Cerebellar nuclear complex (tissue), 1 donor: ENCODE measurements at regions not wholly inside any gene's neighbourhood (a gene's known extent, or its start where the extent isn't known, plus 50 kb on each side); places are given as distances from the start of the nearest gene placed in this dataset.

ENCODE experiments used
- DNase-seq, 2 experiments: peaks; one replicate each; lab custom pipeline; 2025; lab: John Stamatoyannopoulos, UW

GRCh38 chr4:59068722-59069418 is 1958.7 kb upstream of the IGFBP7 start:
- no peak for DNase-seq

GRCh38 chr4:59086410-59086809 is 1976.2 kb upstream of the IGFBP7 start:
- no peak for DNase-seq

DNA sequence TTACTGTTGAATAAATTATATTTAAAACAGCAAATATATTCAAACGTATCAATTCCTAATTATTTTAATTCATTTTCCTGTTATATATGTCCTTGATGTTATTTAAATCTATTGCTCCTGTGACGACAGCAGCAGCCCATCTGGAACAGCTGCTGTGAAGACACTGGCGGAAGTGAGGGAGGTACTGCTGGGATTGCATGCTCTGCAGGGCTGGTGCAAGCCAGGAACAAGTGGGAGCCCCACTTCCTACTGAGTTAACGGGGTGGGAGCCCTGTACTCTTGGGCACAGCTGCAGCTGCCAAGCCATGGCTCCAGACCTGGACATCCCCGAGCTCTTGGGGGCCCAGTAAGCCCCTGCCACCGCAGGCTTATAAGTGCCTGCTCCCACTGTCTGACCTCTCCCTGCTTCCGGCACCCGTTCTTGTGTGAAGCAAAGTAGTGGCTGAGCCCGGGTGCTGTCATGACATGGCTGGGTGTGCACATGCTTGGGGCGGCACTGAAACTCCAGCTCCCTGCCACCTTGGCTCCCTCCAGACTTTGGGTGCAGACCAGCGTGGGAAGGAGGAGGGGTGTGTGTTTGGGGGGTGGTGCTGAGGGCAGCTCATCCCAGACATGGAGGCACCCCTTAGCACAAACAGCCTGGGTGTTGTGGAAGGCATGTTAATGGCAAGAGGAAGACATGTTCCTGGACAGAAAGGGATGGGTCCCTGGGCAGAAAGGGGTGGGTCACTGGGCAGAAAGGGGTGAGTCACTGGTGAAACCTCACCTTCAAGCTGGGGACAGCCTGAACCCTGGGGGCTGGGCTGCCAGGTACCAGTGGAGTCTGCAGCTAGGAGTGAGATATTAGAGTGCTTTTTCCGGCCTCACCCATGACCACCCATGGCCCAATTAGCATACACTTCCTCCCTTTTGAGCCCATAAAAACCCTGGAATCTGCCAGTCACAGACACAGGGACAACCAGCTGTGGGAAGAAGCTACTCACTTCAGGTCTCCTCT is 1981.3 kb upstream of the IGFBP7 start:
- no peak for DNase-seq

- DNase-seq = no peak
Measured at GRCh38 chr4:59094505-59094904, 1984.3 kb upstream of the IGFBP7 start.

DNA sequence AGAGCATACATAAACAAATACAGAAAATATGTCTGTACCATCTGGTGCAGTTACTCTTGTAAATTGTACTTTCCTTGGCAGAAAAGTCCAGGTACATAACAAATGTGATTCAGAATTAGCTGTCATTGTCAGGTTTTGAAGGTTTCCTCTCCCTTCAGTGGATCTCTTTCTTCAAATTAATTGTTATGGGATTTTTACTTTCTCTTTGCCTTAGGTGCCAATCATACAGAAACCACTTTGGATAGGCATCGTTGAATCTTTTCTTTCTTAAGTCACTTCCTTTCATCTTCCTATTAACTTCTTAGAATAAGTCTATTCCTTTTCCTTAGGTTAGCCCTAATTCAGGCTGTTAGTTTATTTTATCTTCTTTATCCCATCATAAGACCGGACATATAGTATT is 1992.1 kb upstream of the IGFBP7 start:
- DNase-seq = no peak

DNA sequence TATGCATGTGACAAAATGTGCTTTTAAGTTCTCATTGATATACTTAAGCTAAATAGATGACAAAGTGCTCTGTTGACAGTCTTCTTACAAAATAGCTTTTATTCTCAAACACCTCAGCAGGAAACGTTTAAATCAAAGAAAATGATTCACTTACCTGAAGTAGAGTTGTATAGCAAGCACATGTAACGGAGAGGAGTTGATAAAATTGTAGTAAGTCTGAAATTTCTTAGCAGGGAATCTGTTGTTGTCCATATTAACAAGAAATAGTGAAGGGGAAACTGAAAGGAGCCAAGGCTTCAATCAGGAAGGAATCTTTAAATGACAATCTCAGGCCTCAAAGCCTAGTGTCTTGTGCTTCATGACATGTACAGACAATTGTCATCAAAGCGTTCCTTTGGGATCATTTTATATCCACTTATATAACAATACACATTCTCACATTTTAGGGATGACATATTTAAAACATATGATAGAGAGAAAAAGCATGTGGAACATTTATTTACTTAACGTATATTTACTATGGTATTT is 2010.2 kb upstream of the IGFBP7 start:
- no peak for DNase-seq

DNA sequence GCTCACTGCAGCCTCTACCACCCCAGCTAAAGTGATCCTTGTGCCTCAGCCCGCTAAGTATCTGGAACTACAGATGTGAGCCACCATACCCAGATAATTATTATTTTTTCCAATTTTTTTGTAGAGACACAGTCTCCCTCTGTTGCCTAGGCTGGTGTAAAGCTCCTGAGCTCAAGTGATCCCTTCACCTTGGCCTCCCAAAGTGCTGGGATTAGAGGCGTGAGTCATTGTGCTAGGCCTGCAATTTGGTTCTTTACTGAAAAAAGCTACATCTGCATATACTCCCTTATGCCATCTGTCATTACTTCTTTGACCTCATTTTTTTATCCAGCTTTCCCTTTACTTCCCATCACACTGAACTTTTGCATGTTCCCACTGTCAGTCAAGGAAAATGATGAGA is 2012.4 kb upstream of the IGFBP7 start:
- no peak for DNase-seq

DNA sequence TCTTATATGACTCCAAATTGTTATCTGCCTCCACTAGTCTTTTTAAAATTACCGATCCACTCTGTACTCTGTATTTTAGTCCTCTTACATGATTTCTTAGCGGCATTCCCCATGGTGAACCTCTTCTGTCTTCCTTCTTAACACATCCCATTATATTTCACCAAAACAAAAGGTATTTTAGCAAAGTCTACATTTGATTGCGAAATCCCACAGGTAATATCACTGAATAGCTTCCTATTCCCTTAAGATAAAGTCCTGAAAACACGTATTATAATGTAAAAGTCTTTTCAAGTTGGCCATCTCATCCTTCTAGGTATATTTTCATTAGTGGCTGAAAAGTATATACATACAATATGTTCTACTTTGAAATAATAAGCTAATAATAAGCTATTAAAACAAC is 2016.0 kb upstream of the IGFBP7 start:
- DNase-seq = no peak

DNA sequence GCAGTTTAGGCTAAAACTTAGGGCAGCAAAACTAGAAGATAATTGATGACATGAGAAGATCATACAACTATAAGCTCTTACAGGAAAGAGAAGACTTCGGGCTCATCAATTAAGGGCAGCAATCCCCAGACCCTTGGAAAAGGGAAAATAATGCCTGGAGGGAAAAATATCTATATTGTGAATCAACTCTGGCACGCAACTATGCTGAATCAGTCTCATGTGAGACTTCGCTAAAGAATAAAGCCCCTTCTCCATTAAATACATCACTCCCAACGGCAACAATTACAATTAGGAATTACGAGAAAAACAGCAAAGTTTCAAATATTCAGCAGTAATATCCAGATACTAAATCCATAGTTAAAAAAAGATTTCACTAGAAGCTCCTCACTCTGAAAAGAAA is 2016.8 kb upstream of the IGFBP7 start:
- no peak for DNase-seq

GRCh38 chr4:59127743-59128142 is 2017.6 kb upstream of the IGFBP7 start:
- DNase-seq = no peak

- DNase-seq = no peak
Measured at GRCh38 chr4:59135248-59135985, 2025.2 kb upstream of the IGFBP7 start.

DNA sequence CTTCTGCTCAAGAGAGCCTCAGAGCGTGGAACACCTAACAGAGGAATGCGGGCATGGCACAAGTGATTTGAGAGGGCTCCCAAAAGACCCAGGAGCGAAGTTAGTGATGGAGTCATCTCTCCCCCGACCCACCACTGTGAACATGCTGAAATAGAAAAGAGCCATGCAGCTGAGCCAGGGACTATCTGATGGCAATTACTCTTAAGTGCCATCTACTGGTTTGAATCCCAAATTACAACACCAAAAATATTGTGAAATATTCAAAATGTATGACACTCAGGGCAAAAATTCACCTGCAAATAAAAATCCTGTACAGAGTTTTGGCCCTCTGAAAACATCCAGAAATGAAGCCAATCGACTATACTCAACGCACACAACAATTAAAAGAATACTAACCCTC is 2038.9 kb upstream of the ADGRL3 start:
- no peak for DNase-seq

GRCh38 chr4:59175617-59176016 is 2024.5 kb upstream of the ADGRL3 start:
- no peak for DNase-seq

DNA sequence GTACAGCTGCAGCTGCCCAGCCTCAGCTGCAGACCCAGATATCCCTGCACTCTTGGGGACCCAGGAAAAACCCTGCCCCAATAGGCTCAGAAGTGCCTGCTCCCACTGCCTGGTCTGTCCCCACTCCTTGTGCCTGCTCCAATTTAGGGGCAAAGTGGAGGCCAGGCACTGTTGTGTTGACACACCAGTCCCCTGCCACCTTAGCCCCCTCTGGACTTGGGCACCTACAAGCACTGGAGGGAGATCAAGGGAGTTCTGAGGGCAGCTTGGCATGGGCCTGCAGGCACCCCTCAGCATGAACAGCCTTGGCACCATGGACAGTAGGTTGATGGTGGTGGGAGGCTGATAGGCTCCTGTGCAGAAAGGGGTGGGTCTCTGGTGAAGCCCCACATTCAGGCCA is 2020.8 kb upstream of the ADGRL3 start:
- no peak for DNase-seq

- DNase-seq = no peak
Measured at GRCh38 chr4:59180161-59180560, 2020.0 kb upstream of the ADGRL3 start.

GRCh38 chr4:59180969-59181368 is 2019.2 kb upstream of the ADGRL3 start:
- DNase-seq = no peak

GRCh38 chr4:59195839-59196238 is 2004.3 kb upstream of the ADGRL3 start:
- no peak for DNase-seq

DNA sequence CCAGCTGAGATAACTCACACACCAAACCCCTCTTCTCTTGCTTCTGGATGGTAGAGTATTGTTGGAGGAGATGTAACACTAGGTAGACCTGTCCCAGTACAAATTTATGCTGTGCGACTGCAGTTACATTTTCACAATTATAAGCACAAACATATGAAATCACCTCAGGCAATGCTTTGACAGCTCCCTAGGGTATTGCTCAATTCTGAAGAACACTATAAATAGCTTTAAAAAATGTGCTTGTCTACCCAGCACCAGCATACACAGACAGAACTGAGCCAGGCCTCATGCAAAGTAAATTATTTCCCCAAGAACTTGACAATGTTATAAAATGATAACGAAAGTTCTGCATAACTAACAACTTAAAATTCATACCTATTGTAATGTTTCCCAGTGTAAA is 1999.1 kb upstream of the ADGRL3 start:
- no peak for DNase-seq

GRCh38 chr4:59217910-59218631 is 1982.1 kb upstream of the ADGRL3 start:
- no peak for DNase-seq

GRCh38 chr4:59222221-59222620 is 1977.9 kb upstream of the ADGRL3 start:
- DNase-seq = no peak

- DNase-seq = no peak
Measured at GRCh38 chr4:59223292-59223941, 1976.7 kb upstream of the ADGRL3 start.
